ENCODE measurements at regions not wholly inside any gene's neighbourhood (a gene's known extent, or its start where the extent isn't known, plus 50 kb on each side); places are given as distances from the start of the nearest gene placed in this dataset.

- no peak for FAIRE-seq
- in situ Hi-C loops (cut with HindIII; ENCODE audit: extremely low pct_ligation_motif_present, low pct_unique_long_range_greater_than_20kb), result no loop called here
- CTCF ChIA-PET (ENCODE audit: low intra/inter-chr PET ratio, low total read pairs), result no interaction called here
Observed at GRCh38 chrX:145949056-145949455, 131.4 kb downstream of the SLITRK2 start.

More at GRCh38 chrX:145949056-145949455, 131.4 kb downstream of the SLITRK2 start:
- H3K4me3 ChIP-seq (replicated peaks in 1 of 3; ENCODE audit: insufficient read depth in 1 of 3, low read depth in 2 of 3, low read length in 3 of 3), result no peak overlapping the region
- no peak overlapping the region for H3K4me2 ChIP-seq (ENCODE audit: low read depth, low read length)
- no peaks in the 10 kb centered on the region for H3K79me2 ChIP-seq (ENCODE audit: insufficient read depth, low read length)
- no peaks in the 10 kb centered on the region for H3K27me3 ChIP-seq (ENCODE audit: control insufficient read depth in 1 of 2, insufficient read depth in 2 of 2, low read length in 2 of 2)
- H3K4me1 ChIP-seq (ENCODE audit: insufficient read depth, low read length), result no peaks in the 10 kb centered on the region
- peaks cover 51% of the 10 kb centered on the region for H3K9me3 ChIP-seq (ENCODE audit: low read length)
- BruUV-seq (replicated peaks), result no TSS peak
- H2AFZ ChIP-seq (ENCODE audit: low read length), result no peak overlapping the region
- no peaks in the 10 kb centered on the region for H4K20me1 ChIP-seq (ENCODE audit: insufficient read depth, low read length)
- no peak for TF ChIP-seq ZNF800 (CRISPR knock-in tag; IDR thresholded peaks at IDR 0.05)
- TF ChIP-seq, protein P1, sequence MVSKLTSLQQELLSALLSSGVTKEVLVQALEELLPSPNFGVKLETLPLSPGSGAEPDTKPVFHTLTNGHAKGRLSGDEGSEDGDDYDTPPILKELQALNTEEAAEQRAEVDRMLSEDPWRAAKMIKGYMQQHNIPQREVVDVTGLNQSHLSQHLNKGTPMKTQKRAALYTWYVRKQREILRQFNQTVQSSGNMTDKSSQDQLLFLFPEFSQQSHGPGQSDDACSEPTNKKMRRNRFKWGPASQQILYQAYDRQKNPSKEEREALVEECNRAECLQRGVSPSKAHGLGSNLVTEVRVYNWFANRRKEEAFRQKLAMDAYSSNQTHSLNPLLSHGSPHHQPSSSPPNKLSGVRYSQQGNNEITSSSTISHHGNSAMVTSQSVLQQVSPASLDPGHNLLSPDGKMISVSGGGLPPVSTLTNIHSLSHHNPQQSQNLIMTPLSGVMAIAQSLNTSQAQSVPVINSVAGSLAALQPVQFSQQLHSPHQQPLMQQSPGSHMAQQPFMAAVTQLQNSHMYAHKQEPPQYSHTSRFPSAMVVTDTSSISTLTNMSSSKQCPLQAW (CRISPR knock-in tag; IDR thresholded peaks at IDR 0.05), result no peak
- TF ChIP-seq NONO (IDR thresholded peaks at IDR 0.05), result no peak
- no peak for TF ChIP-seq NONO (CRISPR knock-in tag; conservative IDR thresholded peaks at IDR 0.05)
- TF ChIP-seq, protein P2, sequence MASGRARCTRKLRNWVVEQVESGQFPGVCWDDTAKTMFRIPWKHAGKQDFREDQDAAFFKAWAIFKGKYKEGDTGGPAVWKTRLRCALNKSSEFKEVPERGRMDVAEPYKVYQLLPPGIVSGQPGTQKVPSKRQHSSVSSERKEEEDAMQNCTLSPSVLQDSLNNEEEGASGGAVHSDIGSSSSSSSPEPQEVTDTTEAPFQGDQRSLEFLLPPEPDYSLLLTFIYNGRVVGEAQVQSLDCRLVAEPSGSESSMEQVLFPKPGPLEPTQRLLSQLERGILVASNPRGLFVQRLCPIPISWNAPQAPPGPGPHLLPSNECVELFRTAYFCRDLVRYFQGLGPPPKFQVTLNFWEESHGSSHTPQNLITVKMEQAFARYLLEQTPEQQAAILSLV (CRISPR knock-in tag; IDR thresholded peaks at IDR 0.05; ENCODE audit: borderline replicate concordance), result no peak
- TF ChIP-seq, protein P3, sequence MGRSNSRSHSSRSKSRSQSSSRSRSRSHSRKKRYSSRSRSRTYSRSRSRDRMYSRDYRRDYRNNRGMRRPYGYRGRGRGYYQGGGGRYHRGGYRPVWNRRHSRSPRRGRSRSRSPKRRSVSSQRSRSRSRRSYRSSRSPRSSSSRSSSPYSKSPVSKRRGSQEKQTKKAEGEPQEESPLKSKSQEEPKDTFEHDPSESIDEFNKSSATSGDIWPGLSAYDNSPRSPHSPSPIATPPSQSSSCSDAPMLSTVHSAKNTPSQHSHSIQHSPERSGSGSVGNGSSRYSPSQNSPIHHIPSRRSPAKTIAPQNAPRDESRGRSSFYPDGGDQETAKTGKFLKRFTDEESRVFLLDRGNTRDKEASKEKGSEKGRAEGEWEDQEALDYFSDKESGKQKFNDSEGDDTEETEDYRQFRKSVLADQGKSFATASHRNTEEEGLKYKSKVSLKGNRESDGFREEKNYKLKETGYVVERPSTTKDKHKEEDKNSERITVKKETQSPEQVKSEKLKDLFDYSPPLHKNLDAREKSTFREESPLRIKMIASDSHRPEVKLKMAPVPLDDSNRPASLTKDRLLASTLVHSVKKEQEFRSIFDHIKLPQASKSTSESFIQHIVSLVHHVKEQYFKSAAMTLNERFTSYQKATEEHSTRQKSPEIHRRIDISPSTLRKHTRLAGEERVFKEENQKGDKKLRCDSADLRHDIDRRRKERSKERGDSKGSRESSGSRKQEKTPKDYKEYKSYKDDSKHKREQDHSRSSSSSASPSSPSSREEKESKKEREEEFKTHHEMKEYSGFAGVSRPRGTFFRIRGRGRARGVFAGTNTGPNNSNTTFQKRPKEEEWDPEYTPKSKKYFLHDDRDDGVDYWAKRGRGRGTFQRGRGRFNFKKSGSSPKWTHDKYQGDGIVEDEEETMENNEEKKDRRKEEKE (IDR thresholded peaks at IDR 0.05), result no peak
- no peak for TF ChIP-seq PHB2 (IDR thresholded peaks at IDR 0.05; ENCODE audit: partially characterized antibody)
- TF ChIP-seq NR2F6 (IDR thresholded peaks at IDR 0.05), result no peak
- no peak for TF ChIP-seq NR2F6 (CRISPR knock-in tag; IDR thresholded peaks at IDR 0.05)
- no peak for TF ChIP-seq ATF5 (CRISPR knock-in tag; IDR thresholded peaks at IDR 0.05; ENCODE audit: low read depth)
- TF ChIP-seq PATZ1 (CRISPR knock-in tag; IDR thresholded peaks at IDR 0.05), result no peak
- TF ChIP-seq ZFP82 (CRISPR knock-in tag; IDR thresholded peaks at IDR 0.05; ENCODE audit: borderline replicate concordance), result no peak
- TF ChIP-seq SATB2 (CRISPR knock-in tag; IDR thresholded peaks at IDR 0.05), result no peak
- no peak for TF ChIP-seq TP53 (CRISPR knock-in tag; conservative IDR thresholded peaks at IDR 0.05)
- POLR2A ChIA-PET, result no interaction called here
- DNase-seq (ENCODE audit: low spot score) (no peak), ATAC-seq (no peak)
- H3K36me3 ChIP-seq (replicated peaks in 1 of 2; ENCODE audit: control insufficient read depth in 1 of 2, insufficient read depth in 2 of 2, low read length in 2 of 2), result no peaks in the 10 kb centered on the region
- intact Hi-C loops (cut with micrococcal nuclease; ENCODE audit: unreplicated experiment), result no loop called here
- H3K27ac ChIP-seq (ENCODE audit: extremely low read length, insufficient read depth, low read length), result no peak overlapping the region
- no peak overlapping the region for H3K9ac ChIP-seq (ENCODE audit: insufficient read depth, low read depth, low read length)
- WGBS (ENCODE audit: low lambda C conversion rate), result 0% methylated on average over 3 of the region's 3 CpGs
